H9 (cell line): ENCODE measurements at regions not wholly inside any gene's neighbourhood (a gene's known extent, or its start where the extent isn't known, plus 50 kb on each side); places are given as distances from the start of the nearest gene placed in this dataset.

ENCODE experiments used
- DNase-seq: peaks from one replicate; pipeline ENCODE4 v3.0.0-alpha.2; 2017
- H2AFZ ChIP-seq: one replicate; pipeline ENCODE4 v1.6.1; 2013; ENCODE audit warnings: mild to moderate bottlenecking, low read length, control low read depth, moderate library complexity
- H2AK5ac ChIP-seq: 2 replicates; pipeline ENCODE4 v1.6.1; 2013; ENCODE audit warnings: low read length, control low read depth, mixed read lengths; ENCODE audit not compliant: insufficient read length
- H2BK120ac ChIP-seq: one replicate; pipeline ENCODE4 v1.6.1; 2013; ENCODE audit warnings: low read depth, mild to moderate bottlenecking, low read length, control low read depth, inconsistent platforms; ENCODE audit not compliant: poor library complexity, severe bottlenecking
- H2BK12ac ChIP-seq: 2 replicates; pipeline ENCODE4 v1.6.1; 2013; ENCODE audit warnings: low read length, control low read depth, mixed read lengths, low read depth; ENCODE audit not compliant: insufficient read length
- H2BK15ac ChIP-seq: 2 replicates; pipeline ENCODE4 v1.6.1; 2013; ENCODE audit warnings: low read depth, low read length, control low read depth
- H2BK20ac ChIP-seq: one replicate; pipeline ENCODE4 v1.6.1; 2013; ENCODE audit warnings: low read depth, mild to moderate bottlenecking, low read length, control low read depth, inconsistent platforms; ENCODE audit not compliant: poor library complexity, severe bottlenecking
- H2BK5ac ChIP-seq: 2 replicates; pipeline ENCODE4 v1.6.1; 2013; ENCODE audit warnings: low read length, control low read depth, mixed read lengths; ENCODE audit not compliant: insufficient read length
- H3K14ac ChIP-seq: 2 replicates; pipeline ENCODE4 v1.6.1; 2013; ENCODE audit warnings: low read length, control low read depth; ENCODE audit not compliant: insufficient read depth
- H3K18ac ChIP-seq: 2 replicates; pipeline ENCODE4 v1.6.1; 2013; ENCODE audit warnings: low read depth, mild to moderate bottlenecking, mixed read lengths, low read length, control low read depth; ENCODE audit not compliant: insufficient read length
- H3K23ac ChIP-seq: 2 replicates; pipeline ENCODE4 v1.6.1; 2013; ENCODE audit warnings: low read length, control low read depth, mixed read lengths, low read depth; ENCODE audit not compliant: insufficient read length
- H3K23me2 ChIP-seq: 2 replicates; pipeline ENCODE4 v1.6.1; 2013; ENCODE audit warnings: low read depth, mild to moderate bottlenecking, mixed read lengths, low read length, control low read depth; ENCODE audit not compliant: insufficient read length, poor library complexity, severe bottlenecking
- H3K27ac ChIP-seq: 2 replicates; pipeline ENCODE4 v1.5.1; 2013; ENCODE audit warnings: low read length, control low read depth, mixed read lengths, low read depth; ENCODE audit not compliant: insufficient read length
- H3K27me3 ChIP-seq: 2 replicates; pipeline ENCODE4 v1.6.1; 2013; ENCODE audit warnings: low read length, control low read depth, inconsistent platforms; ENCODE audit not compliant: insufficient read depth
- H3K4ac ChIP-seq: 2 replicates; pipeline ENCODE4 v1.6.1; 2013; ENCODE audit warnings: low read depth, mild to moderate bottlenecking, control low read depth, inconsistent platforms, low read length, moderate library complexity
- H3K4me1 ChIP-seq: 2 replicates; pipeline ENCODE4 v1.6.1; 2013; ENCODE audit warnings: low read length, control low read depth, inconsistent platforms; ENCODE audit not compliant: insufficient read depth
- H3K4me2 ChIP-seq: 2 replicates; pipeline ENCODE4 v1.6.1; 2013; ENCODE audit warnings: low read length, control low read depth, mixed read lengths; ENCODE audit not compliant: insufficient read length, insufficient read depth
- H3K56ac ChIP-seq: 2 replicates; pipeline ENCODE4 v1.6.1; 2013; ENCODE audit warnings: low read depth, mild to moderate bottlenecking, mixed read lengths, low read length, control low read depth; ENCODE audit not compliant: insufficient read length
- H3K79me1 ChIP-seq: 2 replicates; pipeline ENCODE4 v1.6.1; 2013; ENCODE audit warnings: low read depth, mild to moderate bottlenecking, moderate library complexity, low read length, control low read depth, inconsistent platforms; ENCODE audit not compliant: insufficient read depth, poor library complexity, severe bottlenecking
- H3K79me2 ChIP-seq: 2 replicates; pipeline ENCODE4 v1.6.1; 2013; ENCODE audit warnings: low read length, control low read depth, inconsistent platforms; ENCODE audit not compliant: insufficient read depth
- H3K9ac ChIP-seq: 2 replicates; pipeline ENCODE4 v1.6.1; 2013; ENCODE audit warnings: low read length, control low read depth, mixed read lengths; ENCODE audit not compliant: insufficient read length; ENCODE audit errors: extremely low read depth
- H3K9me3 ChIP-seq: one replicate; pipeline ENCODE4 v1.6.1; 2013; ENCODE audit warnings: low read depth, low read length, inconsistent platforms; ENCODE audit not compliant: control insufficient read depth
- H3T11ph ChIP-seq: one replicate; pipeline ENCODE4 v1.6.1; 2013; ENCODE audit warnings: mild to moderate bottlenecking, low read length, control low read depth, inconsistent platforms
- H4K20me1 ChIP-seq: one replicate; pipeline ENCODE4 v1.6.1; 2013; ENCODE audit not compliant: control insufficient read depth, insufficient read length, insufficient read depth
- H4K5ac ChIP-seq: 2 replicates; pipeline ENCODE4 v1.6.1; 2013; ENCODE audit warnings: low read depth, mild to moderate bottlenecking, mixed read lengths, low read length, control low read depth; ENCODE audit not compliant: insufficient read length
- H4K8ac ChIP-seq: replicated peaks from 2 replicates; pipeline ENCODE4 v1.6.1; 2013; ENCODE audit warnings: low read length, control low read depth, mixed read lengths, low read depth; ENCODE audit not compliant: insufficient read length
- H4K91ac ChIP-seq: 2 replicates; pipeline ENCODE4 v1.6.1; 2013; ENCODE audit warnings: low read depth, mild to moderate bottlenecking, moderate library complexity, mixed read lengths, low read length, control low read depth; ENCODE audit not compliant: insufficient read length
- H3K27ac Mint-ChIP-seq, 3 experiments: 2 replicates in 2 of 3; 3 replicates in 1 of 3; pipeline ENCODE4 v1.8.0; 2020 to 2021; ENCODE audit warnings: mixed read lengths in 3 of 3, mild to moderate bottlenecking in 1 of 3, moderate library complexity in 1 of 3
- H3K27me3 Mint-ChIP-seq: 2 replicates; pipeline ENCODE4 v1.8.0; 2021; ENCODE audit warnings: low read depth, mild to moderate bottlenecking, moderate library complexity, mixed read lengths
- H3K36me3 Mint-ChIP-seq, 3 experiments: 2 replicates in 2 of 3; 3 replicates in 1 of 3; pipeline ENCODE4 v1.8.0; 2020 to 2021; ENCODE audit warnings: low read depth in 3 of 3, mixed read lengths in 3 of 3; ENCODE audit not compliant: insufficient read depth in 1 of 3
- H3K4me1 Mint-ChIP-seq, 2 experiments: 2 replicates each; pipeline ENCODE4 v1.8.0; 2020; ENCODE audit warnings: mixed read lengths in 2 of 2
- H3K4me3 Mint-ChIP-seq, 2 experiments: 2 replicates in 1 of 2; 3 replicates in 1 of 2; pipeline ENCODE4 v1.8.0; 2020 to 2021; ENCODE audit warnings: mild to moderate bottlenecking in 2 of 2, mixed read lengths in 2 of 2, moderate library complexity in 1 of 2
- H3K9me3 Mint-ChIP-seq, 2 experiments: 2 replicates in 1 of 2; 3 replicates in 1 of 2; pipeline ENCODE4 v1.8.0; 2020; ENCODE audit warnings: mild to moderate bottlenecking in 2 of 2, mixed read lengths in 2 of 2, moderate library complexity in 1 of 2
- CTCF ChIP-seq: fragments of 200-600 bp; sonication (generic); conservative IDR thresholded peaks from 3 replicates; pipeline ENCODE4 v1.8.0; 2021; ENCODE audit warnings: antibody characterized with exemption, mild to moderate bottlenecking
- WGBS: extraction: QIAGEN DNeasy Blood & Tissue Kit; methylation state at CpG from one replicate; pipeline ENCODE4 v1.1.7; 2013; ENCODE audit warnings: missing lambda C conversion rate, low lambda C conversion rate, mixed read lengths; ENCODE audit not compliant: insufficient read length; ENCODE audit errors: extremely low coverage; 5-methylcytosine and 5-hydroxymethylcytosine counted together

DNA sequence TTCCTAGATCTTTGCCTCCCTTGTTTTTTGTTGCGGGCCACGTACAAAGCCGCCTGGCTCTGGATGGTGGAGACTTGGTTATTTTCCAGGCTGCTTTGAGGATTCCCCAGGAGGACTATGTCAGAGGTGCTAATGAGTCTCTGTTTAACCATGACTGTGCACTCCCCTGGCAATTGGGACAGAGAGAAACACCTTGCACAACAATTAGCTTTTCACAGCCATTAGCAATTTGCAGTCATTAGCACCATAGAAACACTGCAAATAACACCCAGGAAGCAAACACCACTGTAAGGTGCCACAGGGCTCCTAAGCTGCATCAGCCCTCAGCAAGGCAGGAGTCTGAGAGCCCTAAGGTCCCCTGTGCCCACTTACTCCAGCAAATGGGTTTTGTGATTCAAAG, 201.0 kb upstream of the VLDLR start:
- Histone ChIP-seq H4K5ac (no peak overlapping the region), H3K9me3 (no peaks in the 10 kb centered on the region), H2BK15ac (no peak overlapping the region), H2AFZ (no peak overlapping the region), H3K4me1 (peaks cover 14% of the 10 kb centered on the region), H2BK120ac (no peak overlapping the region), H3K79me2 (no peaks in the 10 kb centered on the region), H3K23me2 (no peaks in the 10 kb centered on the region), H3K14ac (0 out of 2 replicates have a peak overlapping the region, but pooled peaks have one; percentile 1), H3K56ac (no peak overlapping the region), H4K20me1 (no peaks in the 10 kb centered on the region), H3K27me3 (no peaks in the 10 kb centered on the region), H2BK20ac (no peak overlapping the region), H3K9ac (no peak overlapping the region), H2BK12ac (no peak overlapping the region), H3K23ac (no peak overlapping the region), H3K79me1 (no peaks in the 10 kb centered on the region), H4K8ac (no peak overlapping the region), H4K91ac (no peak overlapping the region), H2BK5ac (no peak overlapping the region), H3K4ac (no peak overlapping the region), H3K18ac (no peak overlapping the region), H2AK5ac (no peak overlapping the region), H3T11ph (no peak overlapping the region), H3K27ac (no peak overlapping the region), H3K4me2 (no peak overlapping the region)
- Mint-ChIP-seq H3K9me3 (no peaks in the 10 kb centered on the region), H3K4me1 (peaks cover 35 to 39% of the 10 kb centered on the region in 2 experiments), H3K36me3 (no peaks in the 10 kb centered on the region), H3K27ac (peak overlapping the region; percentile 52 to 86 (median 71); a peak in 6 of 7 replicates), H3K4me3 (no peak overlapping the region), H3K27me3 (no peaks in the 10 kb centered on the region)
- DNase-seq: no peak
- WGBS: no CpG with 5 or more reads among the region's 3 CpGs
- no peak for TF ChIP-seq CTCF
